HG03378 (cell line): ENCODE measurements at regions not wholly inside any gene's neighbourhood (a gene's known extent, or its start where the extent isn't known, plus 50 kb on each side); places are given as distances from the start of the nearest gene placed in this dataset.

Experiments used
- ATAC-seq: cut with Tn5 transposase; IDR thresholded peaks from one replicate; pipeline ENCODE4 v1.9.1; 2021; ENCODE audit warnings: mild to moderate bottlenecking, moderate library complexity; ENCODE audit not compliant: unreplicated experiment

DNA sequence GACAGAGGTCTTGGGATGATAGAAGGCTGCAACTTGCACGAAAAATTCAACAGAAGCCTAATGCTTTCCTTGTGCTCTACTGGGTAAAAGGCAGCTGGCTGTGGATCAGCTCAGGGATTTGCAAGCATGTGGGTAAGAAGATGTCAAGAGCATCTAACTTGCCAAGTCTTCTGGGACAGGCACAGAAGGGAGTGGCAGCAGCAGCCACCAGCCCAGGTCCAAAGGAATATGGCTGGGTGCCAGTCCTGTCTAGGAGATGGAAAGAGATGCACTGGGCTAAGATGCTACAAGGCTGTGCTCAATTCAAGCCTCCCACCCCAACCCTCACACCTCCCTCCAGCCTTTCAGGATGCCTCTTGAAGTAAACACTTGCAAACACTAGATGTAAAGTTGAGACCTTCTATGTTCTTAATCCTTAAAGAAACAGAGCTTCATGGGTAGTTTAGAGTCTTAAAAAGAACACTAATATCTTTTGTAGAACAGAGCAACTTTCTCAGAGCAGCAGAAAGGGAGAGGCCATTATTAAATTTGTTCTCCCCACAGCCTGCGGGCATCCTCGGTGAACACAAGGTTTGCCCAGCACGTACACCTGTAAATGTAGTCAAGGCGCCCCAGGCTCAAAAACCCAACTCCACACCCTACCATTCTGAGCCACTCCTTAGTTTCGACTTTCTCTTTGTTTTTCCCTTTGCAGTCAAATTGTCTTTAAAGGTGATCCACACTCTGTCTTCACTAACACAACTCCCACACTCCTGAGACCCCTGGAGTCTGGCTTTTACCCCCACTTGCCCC is 64.6 kb upstream of the BCAR3 start:
- no peak for ATAC-seq

DNA sequence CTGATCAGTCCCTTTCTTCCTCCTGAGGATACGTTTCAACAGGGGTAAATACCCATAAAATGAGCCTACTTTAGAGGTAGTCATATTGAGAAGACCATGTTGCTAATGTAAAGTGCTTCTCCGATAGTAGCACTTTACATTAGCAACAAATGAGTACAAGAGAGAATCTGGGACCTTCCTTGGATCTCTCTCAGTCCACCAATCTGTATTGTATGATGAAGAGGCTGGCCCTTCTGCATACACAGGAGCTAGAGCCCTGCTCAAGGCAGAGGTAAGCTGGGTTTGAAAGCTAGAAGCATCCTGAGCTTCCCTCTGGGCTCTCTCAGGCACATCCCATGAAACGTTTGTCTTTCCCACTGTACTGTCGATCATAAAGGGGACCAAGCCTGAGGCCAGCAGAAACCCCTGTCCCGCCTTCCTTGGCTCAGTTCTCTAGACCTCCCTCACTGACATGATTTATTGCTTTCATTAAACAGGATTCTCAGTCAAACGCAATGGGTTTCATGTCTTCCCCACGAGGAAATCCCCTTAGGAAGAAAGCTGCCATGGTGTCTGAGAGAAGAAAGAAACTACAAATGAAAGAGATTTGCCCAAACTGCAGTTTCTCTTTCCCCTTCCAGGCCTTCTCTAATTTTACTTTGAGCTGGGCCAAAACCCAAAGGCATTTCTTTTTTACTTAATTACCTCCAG is 62.8 kb upstream of the BCAR3 start:
- peak; percentile 49 for ATAC-seq

DNA sequence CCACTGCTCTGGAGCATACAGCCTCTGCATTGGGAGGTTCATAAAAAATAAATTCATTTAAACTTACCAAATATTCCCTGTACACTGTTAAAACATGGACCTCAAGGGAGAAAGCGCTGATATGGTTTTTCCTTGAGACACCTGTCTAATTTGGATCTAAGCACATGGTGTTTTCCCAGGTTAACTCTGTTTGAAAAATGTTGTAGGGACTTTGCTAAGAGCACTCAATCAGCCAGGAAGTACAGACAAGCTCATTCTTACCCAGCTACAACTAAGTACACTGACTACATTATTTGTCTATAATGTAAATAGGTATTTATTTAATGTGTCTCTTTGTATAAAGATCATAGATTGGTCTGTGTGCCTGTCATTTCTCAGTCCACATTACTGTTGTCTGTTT is 61.8 kb upstream of the BCAR3 start:
- no peak for ATAC-seq

DNA sequence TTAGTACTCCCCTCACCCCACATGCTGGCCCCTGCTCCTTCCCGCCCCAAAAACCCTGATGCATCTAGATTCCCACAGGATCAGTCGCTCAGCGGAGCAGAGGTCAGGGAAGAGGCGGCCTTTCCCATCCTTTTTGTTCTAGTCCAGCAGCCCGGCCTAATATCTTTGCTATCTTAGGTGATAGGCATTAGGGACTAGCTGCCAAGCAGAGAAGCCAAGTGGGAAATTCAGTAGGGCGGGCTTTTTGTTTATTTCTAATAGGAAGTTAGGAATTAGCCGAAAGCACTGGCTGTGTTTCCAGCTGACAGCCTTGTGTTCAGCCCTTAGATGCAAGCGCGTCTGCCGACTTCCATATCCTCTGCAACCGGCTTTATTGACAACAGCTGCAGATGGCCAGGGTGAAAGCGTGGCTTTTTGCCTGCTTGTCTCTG is 59.0 kb upstream of the BCAR3 start:
- no peak for ATAC-seq

- ATAC-seq = no peak
Observed at GRCh38 chr1:93740157-93740556, 58.5 kb upstream of the BCAR3 start.

GRCh38 chr1:93739472-93739871 is 57.8 kb upstream of the BCAR3 start:
- ATAC-seq = no peak

DNA sequence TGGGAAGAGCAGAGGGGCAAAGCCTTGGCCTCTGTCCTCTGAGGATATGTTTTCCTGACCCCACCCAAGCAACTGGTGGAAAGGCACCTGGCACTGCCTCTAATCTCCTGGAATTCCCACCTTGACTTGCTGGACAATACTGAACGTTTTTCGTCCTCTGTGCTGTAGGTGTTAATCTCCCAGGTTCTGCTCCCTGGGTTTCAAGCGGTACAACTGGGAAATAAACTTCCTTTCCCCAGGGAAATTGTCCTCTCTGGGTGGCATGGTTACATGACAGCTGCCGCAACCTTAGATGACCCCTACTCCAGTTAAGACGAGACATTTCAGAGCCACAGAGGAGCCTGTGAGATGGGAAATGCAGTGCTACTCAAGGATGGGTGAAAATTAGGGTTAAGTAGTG is 57.3 kb upstream of the BCAR3 start:
- no peak for ATAC-seq

GRCh38 chr1:93738075-93738622 is 56.5 kb upstream of the BCAR3 start:
- no peak for ATAC-seq

- no peak for ATAC-seq
Observed at GRCh38 chr1:93735722-93736121, 54.1 kb upstream of the BCAR3 start.

DNA sequence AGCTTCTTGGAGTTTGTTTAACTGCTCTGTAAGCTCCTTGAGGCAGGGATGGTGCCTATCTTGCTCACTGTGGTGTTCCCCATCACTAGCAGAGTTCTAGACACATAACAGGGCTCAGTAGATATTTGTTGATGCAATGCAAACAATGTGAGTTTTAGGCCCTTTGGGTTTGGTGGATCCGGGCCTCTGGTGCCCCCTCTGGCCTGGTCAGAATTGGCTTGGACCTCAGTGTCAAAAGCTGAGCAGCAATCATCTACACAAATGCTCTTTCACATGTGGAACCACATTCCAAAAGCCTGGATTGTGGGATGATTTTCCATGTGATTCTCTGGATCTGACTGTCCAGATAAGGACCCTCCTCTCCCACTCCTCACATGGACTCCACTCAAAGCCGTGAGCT is 53.4 kb upstream of the BCAR3 start:
- no peak for ATAC-seq

DNA sequence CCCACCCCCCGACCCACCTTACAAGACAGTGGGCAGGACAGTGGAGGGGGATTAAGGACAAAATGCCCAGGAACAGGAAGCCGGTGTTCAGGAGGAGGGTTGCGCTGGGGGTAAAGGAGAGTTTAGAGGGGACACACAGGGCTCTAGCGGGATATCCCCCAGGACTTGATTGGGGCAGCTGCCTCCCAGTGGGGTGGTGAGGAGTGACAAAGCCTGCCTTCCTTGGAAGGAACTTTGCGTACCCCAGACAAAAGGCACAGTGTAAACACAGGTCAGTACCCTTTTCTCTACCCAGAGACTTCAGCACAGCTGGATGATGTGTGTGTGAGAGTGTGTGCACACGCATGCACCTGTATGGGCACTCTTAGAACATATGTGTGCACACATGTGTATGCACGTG is 51.7 kb upstream of the BCAR3 start:
- no peak for ATAC-seq

- ATAC-seq = no peak
Observed at GRCh38 chr1:93732514-93732913, 50.9 kb upstream of the BCAR3 start.
